Neural progenitor cell (in vitro differentiated cells): ENCODE measurements at regions not wholly inside any gene's neighbourhood (a gene's known extent, or its start where the extent isn't known, plus 50 kb on each side); places are given as distances from the start of the nearest gene placed in this dataset.

Experiments used
- EZH2 ChIP-seq: fragments of 200-600 bp; sonication (generic); IDR thresholded peaks from 2 replicates; pipeline ENCODE4 v1.6.1; 2017; ENCODE audit warnings: antibody characterized with exemption, mild to moderate bottlenecking, moderate library complexity
- EZH2phosphoT487 ChIP-seq: fragments of 200-600 bp; sonication (generic); IDR thresholded peaks from 2 replicates; pipeline ENCODE4 v1.6.1; 2017; ENCODE audit warnings: antibody characterized with exemption
- TF ChIP-seq, protein P1 (sequence below): fragments of 200-600 bp; sonication (generic); IDR thresholded peaks from 2 replicates; pipeline ENCODE4 v1.5.1; 2017; ENCODE audit warnings: antibody characterized with exemption, mild to moderate bottlenecking

DNA sequence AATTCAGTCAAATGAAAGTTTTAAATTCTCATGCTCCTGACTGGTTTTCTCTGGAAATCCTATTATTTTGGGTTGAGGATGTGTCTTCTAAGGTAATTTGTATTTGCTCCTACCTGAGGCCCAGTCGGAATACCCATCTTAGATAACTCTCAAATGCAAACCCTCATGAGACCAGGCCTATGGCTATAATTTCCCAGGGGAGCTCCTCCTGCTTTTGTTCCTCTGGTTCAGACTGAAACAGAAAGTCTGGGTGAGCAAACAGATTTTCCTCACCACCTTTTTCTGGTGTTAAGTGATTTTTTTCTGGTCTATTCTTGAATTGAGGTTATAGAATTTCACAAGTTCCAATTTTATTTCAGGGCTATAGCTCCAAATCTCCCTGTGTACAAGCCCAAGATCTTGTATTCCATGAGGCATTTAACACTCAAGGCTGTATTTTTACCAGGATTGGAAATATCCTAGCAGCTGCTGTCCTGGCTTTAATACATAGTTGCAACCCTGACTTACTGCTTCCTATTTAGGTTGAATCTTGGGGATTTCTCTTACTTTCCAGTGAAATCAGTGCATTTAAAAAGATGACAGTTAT lies 169.1 kb upstream of the PTCHD4 start:
- TF ChIP-seq, protein P1, sequence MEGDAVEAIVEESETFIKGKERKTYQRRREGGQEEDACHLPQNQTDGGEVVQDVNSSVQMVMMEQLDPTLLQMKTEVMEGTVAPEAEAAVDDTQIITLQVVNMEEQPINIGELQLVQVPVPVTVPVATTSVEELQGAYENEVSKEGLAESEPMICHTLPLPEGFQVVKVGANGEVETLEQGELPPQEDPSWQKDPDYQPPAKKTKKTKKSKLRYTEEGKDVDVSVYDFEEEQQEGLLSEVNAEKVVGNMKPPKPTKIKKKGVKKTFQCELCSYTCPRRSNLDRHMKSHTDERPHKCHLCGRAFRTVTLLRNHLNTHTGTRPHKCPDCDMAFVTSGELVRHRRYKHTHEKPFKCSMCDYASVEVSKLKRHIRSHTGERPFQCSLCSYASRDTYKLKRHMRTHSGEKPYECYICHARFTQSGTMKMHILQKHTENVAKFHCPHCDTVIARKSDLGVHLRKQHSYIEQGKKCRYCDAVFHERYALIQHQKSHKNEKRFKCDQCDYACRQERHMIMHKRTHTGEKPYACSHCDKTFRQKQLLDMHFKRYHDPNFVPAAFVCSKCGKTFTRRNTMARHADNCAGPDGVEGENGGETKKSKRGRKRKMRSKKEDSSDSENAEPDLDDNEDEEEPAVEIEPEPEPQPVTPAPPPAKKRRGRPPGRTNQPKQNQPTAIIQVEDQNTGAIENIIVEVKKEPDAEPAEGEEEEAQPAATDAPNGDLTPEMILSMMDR = no peak
- no peak for TF ChIP-seq EZH2phosphoT487
- no peak for TF ChIP-seq EZH2
